NB4 (cell line): ENCODE measurements at regions not wholly inside any gene's neighbourhood (a gene's known extent, or its start where the extent isn't known, plus 50 kb on each side); places are given as distances from the start of the nearest gene placed in this dataset.

Experiments used
- DNase-seq: peaks from one replicate; pipeline ENCODE4 v3.0.0; 2010; ENCODE audit warnings: low read depth
- H3K4me3 ChIP-seq: one replicate; pipeline ENCODE4 v1.5.1; 2011; ENCODE audit warnings: mild to moderate bottlenecking, low read depth, low read length, moderate library complexity
- CTCF ChIP-seq: IDR thresholded peaks from one replicate; pipeline ENCODE4 v1.5.1; 2012; ENCODE audit warnings: low read depth, low read length
- MAX ChIP-seq: IDR thresholded peaks from 2 replicates; pipeline ENCODE4 v1.6.1; 2011; ENCODE audit warnings: low read depth, low read length
- MYC ChIP-seq: IDR thresholded peaks from 2 replicates; pipeline ENCODE4 v1.6.1; 2011; ENCODE audit warnings: low read depth, low read length
- POLR2A ChIP-seq: IDR thresholded peaks from 2 replicates; pipeline ENCODE4 v1.6.1; 2011; ENCODE audit warnings: mild to moderate bottlenecking; ENCODE audit not compliant: insufficient read length; ENCODE audit errors: extremely low read depth

GRCh38 chr1:79460773-79461436 is 454.4 kb upstream of the ADGRL4 start:
- TF ChIP-seq CTCF (no peak), MAX (no peak), MYC (no peak), POLR2A (no peak)
- no peak overlapping the region for H3K4me3 ChIP-seq
- DNase-seq = no peak

- no peak overlapping the region for H3K4me3 ChIP-seq
- TF ChIP-seq POLR2A = no peak
- no peak for TF ChIP-seq MYC
- no peak for TF ChIP-seq MAX
- no peak for TF ChIP-seq CTCF
- no peak for DNase-seq
Observed at GRCh38 chr1:79457562-79458224, 451.2 kb upstream of the ADGRL4 start.

GRCh38 chr1:79448426-79448825 is 441.9 kb upstream of the ADGRL4 start:
- DNase-seq = no peak
- no peak for TF ChIP-seq CTCF
- no peak for TF ChIP-seq POLR2A
- no peak for TF ChIP-seq MYC
- no peak for TF ChIP-seq MAX
- H3K4me3 ChIP-seq = no peak overlapping the region

- no peak for DNase-seq
- TF ChIP-seq MYC (no peak), MAX (no peak), POLR2A (no peak), CTCF (no peak)
- no peak overlapping the region for H3K4me3 ChIP-seq
Observed at GRCh38 chr1:79441238-79441637, 434.7 kb upstream of the ADGRL4 start.

GRCh38 chr1:79437540-79437939 is 431.0 kb upstream of the ADGRL4 start:
- TF ChIP-seq MYC = no peak
- no peak for TF ChIP-seq MAX
- no peak for TF ChIP-seq POLR2A
- TF ChIP-seq CTCF = no peak
- no peak overlapping the region for H3K4me3 ChIP-seq
- no peak for DNase-seq
